ENCODE measurements at regions not wholly inside any gene's neighbourhood (a gene's known extent, or its start where the extent isn't known, plus 50 kb on each side); places are given as distances from the start of the nearest gene placed in this dataset.

DNA sequence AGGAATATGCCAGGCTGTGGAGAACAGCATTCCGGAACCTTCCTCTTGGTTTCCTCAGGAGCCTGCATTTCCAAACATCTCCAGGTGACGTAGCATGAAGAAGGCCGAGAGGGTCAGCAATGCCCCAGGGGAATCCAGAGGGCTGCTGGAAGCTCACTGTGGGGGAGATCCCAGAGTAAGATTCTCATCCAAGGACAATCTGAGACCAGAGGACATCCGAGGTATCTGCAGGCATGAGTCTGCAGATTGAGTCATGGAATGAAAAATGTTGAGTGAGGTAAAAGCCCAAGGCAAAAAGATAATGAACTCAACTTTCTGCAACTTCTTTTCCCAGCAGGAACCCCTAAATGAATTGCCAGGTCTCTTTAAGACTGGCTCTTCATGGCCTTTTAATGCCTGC, 73.5 kb downstream of the KIF4B start:
- TF ChIP-seq, protein P1, sequence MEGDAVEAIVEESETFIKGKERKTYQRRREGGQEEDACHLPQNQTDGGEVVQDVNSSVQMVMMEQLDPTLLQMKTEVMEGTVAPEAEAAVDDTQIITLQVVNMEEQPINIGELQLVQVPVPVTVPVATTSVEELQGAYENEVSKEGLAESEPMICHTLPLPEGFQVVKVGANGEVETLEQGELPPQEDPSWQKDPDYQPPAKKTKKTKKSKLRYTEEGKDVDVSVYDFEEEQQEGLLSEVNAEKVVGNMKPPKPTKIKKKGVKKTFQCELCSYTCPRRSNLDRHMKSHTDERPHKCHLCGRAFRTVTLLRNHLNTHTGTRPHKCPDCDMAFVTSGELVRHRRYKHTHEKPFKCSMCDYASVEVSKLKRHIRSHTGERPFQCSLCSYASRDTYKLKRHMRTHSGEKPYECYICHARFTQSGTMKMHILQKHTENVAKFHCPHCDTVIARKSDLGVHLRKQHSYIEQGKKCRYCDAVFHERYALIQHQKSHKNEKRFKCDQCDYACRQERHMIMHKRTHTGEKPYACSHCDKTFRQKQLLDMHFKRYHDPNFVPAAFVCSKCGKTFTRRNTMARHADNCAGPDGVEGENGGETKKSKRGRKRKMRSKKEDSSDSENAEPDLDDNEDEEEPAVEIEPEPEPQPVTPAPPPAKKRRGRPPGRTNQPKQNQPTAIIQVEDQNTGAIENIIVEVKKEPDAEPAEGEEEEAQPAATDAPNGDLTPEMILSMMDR (IDR thresholded peaks at IDR 0.05 in 8 of 11, conservative IDR thresholded peaks at IDR 0.05 in 3 of 11) = no peak
- TF ChIP-seq POLR2AphosphoS5 (IDR thresholded peaks at IDR 0.05) = no peak

Data from spleen (tissue), 7 donors.